A673 (cell line): ENCODE measurements at regions not wholly inside any gene's neighbourhood (a gene's known extent, or its start where the extent isn't known, plus 50 kb on each side); places are given as distances from the start of the nearest gene placed in this dataset.

Experiments used
- BruUV-seq: library from RNA; stranded (reverse); fragments of 400-500 nt; replicated peaks from 2 replicates; lab custom pipeline; 2021; lab: Mats Ljungman, UMichigan
- CTCF ChIA-PET: fragments of 300-600 bp; sonication (Branson Sonifier 250); formaldehyde crosslinking; loops from one replicate; lab custom pipeline; 2022; ENCODE audit warnings: antibody characterized with exemption; lab: Charles Lee
- POLR2A ChIA-PET: fragments of 300-600 bp; sonication (Branson Sonifier 250); formaldehyde crosslinking; loops from one replicate; lab custom pipeline; 2022; ENCODE audit warnings: antibody characterized with exemption; ENCODE audit not compliant: low non-redundant PET; lab: Charles Lee
- DNase-seq: peaks from one replicate; pipeline ENCODE4 v3.0.0-alpha.2; 2015; ENCODE audit warnings: low spot score
- H3K27ac ChIP-seq: fragments of 200-600 bp; sonication (generic); 2 replicates; pipeline ENCODE4 v1.5.1; 2016; ENCODE audit warnings: mixed run types, low read depth, mild to moderate bottlenecking, mixed read lengths, antibody characterized with exemption, low read length; ENCODE audit not compliant: poor library complexity, severe bottlenecking
- H3K27me3 ChIP-seq: fragments of 200-600 bp; sonication (generic); replicated peaks from 2 replicates; pipeline ENCODE4 v1.6.1; 2017; ENCODE audit warnings: mixed run types, low read depth, mild to moderate bottlenecking, mixed read lengths, antibody characterized with exemption, low read length; ENCODE audit not compliant: insufficient read depth, poor library complexity
- H3K36me3 ChIP-seq: fragments of 200-600 bp; sonication (generic); 2 replicates; pipeline ENCODE4 v1.6.1; 2016; ENCODE audit warnings: mixed run types, mild to moderate bottlenecking, mixed read lengths, antibody characterized with exemption, low read length; ENCODE audit not compliant: insufficient read depth, poor library complexity, severe bottlenecking
- H3K4me1 ChIP-seq: fragments of 200-600 bp; sonication (generic); 2 replicates; pipeline ENCODE4 v1.6.1; 2017; ENCODE audit warnings: mixed run types, mild to moderate bottlenecking, mixed read lengths, antibody characterized with exemption, low read length; ENCODE audit not compliant: insufficient read depth, poor library complexity, severe bottlenecking
- H3K4me3 ChIP-seq: fragments of 200-600 bp; sonication (generic); 2 replicates; pipeline ENCODE4 v1.5.1; 2016; ENCODE audit warnings: low read depth, mixed run types, mild to moderate bottlenecking, mixed read lengths, low read length; ENCODE audit not compliant: poor library complexity, severe bottlenecking
- H3K9me3 ChIP-seq: fragments of 200-600 bp; sonication (generic); 2 replicates; pipeline ENCODE4 v1.6.1; 2016; ENCODE audit warnings: mixed run types, low read depth, mild to moderate bottlenecking, mixed read lengths, antibody characterized with exemption, low read length; ENCODE audit not compliant: poor library complexity, severe bottlenecking
- EZH2 ChIP-seq: fragments of 200-600 bp; sonication (generic); IDR thresholded peaks from 2 replicates; pipeline ENCODE4 v1.6.1; 2017; ENCODE audit warnings: borderline replicate concordance, low read depth, mild to moderate bottlenecking, mixed read lengths, antibody characterized with exemption, low read length; ENCODE audit not compliant: poor library complexity, severe bottlenecking
- intact Hi-C: fragments of 100-400 bp; cut with micrococcal nuclease; formaldehyde crosslinking; loops from one replicate; pipeline ENCODE4 v1.10.0; 2022; ENCODE audit not compliant: unreplicated experiment
- TF ChIP-seq, protein P1 (sequence below): fragments of 300-800, 200-600 bp; sonication (generic); conservative IDR thresholded peaks from 2 replicates; pipeline ENCODE4 v1.5.1; 2017; ENCODE audit warnings: low read depth, mild to moderate bottlenecking, antibody characterized with exemption, low read length, moderate library complexity, mixed read lengths

DNA sequence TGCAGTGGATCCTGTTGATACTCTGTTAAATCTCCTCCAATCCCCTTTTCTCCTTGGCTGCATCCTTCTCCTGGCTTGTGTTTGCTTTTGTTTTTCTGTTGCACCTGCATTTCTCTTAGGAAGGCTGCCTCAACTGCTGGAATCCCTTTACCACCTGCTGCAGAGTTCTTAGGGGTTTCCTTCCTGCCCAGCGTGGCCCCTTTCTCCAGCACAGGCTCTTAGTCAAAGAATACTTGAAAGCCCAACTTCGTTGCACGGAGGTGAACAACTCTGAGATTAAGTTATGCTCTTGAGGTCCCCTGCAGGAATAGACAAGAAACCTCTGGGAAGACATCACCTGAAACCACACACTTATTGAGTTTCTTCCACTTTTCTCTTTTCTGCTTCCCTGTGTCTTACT, 121.6 kb upstream of the GRM7 start:
- no peaks in the 10 kb centered on the region for H3K36me3 ChIP-seq
- no peaks in the 10 kb centered on the region for H3K9me3 ChIP-seq
- CTCF ChIA-PET, result no interaction called here
- no peaks in the 10 kb centered on the region for H3K4me1 ChIP-seq
- no peaks in the 10 kb centered on the region for H3K27me3 ChIP-seq
- BruUV-seq, result no TSS peak
- no peak overlapping the region for H3K4me3 ChIP-seq
- intact Hi-C loops, result no loop called here
- TF ChIP-seq, protein P1, sequence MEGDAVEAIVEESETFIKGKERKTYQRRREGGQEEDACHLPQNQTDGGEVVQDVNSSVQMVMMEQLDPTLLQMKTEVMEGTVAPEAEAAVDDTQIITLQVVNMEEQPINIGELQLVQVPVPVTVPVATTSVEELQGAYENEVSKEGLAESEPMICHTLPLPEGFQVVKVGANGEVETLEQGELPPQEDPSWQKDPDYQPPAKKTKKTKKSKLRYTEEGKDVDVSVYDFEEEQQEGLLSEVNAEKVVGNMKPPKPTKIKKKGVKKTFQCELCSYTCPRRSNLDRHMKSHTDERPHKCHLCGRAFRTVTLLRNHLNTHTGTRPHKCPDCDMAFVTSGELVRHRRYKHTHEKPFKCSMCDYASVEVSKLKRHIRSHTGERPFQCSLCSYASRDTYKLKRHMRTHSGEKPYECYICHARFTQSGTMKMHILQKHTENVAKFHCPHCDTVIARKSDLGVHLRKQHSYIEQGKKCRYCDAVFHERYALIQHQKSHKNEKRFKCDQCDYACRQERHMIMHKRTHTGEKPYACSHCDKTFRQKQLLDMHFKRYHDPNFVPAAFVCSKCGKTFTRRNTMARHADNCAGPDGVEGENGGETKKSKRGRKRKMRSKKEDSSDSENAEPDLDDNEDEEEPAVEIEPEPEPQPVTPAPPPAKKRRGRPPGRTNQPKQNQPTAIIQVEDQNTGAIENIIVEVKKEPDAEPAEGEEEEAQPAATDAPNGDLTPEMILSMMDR, result no peak
- TF ChIP-seq EZH2, result no peak
- POLR2A ChIA-PET, result no interaction called here
- no peak overlapping the region for H3K27ac ChIP-seq
- DNase-seq, result no peak

DNA sequence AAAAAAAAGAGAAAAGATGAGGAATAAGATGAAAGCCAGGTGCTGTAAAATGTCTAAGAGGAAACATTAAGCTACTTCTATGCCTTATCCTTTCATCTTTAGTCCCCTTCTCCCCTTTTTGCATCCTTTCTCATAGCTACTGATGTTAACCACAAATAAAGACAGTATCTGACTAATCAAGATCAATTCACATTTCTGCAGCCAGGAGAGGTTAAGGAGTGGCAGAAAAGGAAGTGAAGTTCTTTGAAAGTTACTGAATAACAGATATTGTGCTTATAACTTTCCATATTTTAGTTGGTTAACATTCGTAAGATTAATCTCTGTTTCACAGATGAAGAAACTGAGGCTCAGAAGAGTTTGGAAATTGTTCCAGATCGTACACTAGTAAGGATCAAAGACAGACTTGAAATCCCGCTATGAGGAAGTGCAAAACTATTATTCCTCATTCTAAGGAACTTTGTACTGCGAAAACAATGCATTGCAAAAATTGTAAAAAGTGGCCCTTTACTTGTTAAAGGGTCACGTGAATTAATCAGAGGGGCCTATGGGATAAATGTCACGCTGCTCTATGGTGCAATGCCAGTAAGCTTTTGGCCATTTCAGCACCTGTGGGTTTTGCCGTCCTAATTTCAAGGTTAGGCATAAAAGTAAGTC, 117.7 kb upstream of the GRM7 start:
- no peaks in the 10 kb centered on the region for H3K36me3 ChIP-seq
- no peaks in the 10 kb centered on the region for H3K9me3 ChIP-seq
- no peaks in the 10 kb centered on the region for H3K4me1 ChIP-seq
- H3K4me3 ChIP-seq, result no peak overlapping the region
- no TSS peak for BruUV-seq
- DNase-seq, result no peak
- no peaks in the 10 kb centered on the region for H3K27me3 ChIP-seq
- intact Hi-C loops, result no loop called here
- POLR2A ChIA-PET, result no interaction called here
- no peak overlapping the region for H3K27ac ChIP-seq
- CTCF ChIA-PET, result no interaction called here
- TF ChIP-seq, protein P1, result no peak
- TF ChIP-seq EZH2, result no peak

DNA sequence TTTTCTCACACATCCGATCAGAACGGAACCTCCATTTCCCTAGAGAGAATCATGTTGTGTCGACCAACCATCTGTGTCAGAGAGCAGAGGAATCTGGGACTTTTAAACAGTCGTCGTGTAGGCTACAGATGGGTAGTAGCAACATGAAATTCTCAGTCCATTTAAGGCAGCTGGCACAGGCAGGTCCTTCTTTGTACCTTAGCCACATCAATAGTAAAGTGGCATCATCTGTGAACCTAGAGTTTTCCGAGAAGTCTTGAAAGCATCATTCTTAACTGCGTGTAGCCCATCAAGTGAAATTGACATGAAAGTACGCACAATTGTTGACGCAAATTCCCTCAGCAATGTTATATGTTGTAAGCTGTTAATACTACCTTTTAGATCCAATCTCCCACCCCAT, 114.5 kb upstream of the GRM7 start:
- intact Hi-C loops, result no loop called here
- BruUV-seq, result no TSS peak
- no peaks in the 10 kb centered on the region for H3K36me3 ChIP-seq
- no peak for DNase-seq
- H3K27me3 ChIP-seq, result no peaks in the 10 kb centered on the region
- H3K9me3 ChIP-seq, result no peaks in the 10 kb centered on the region
- no peak for TF ChIP-seq EZH2
- TF ChIP-seq, protein P1, result no peak
- ChIA-PET CTCF (no interaction called here), POLR2A (no interaction called here)
- H3K4me1 ChIP-seq, result no peaks in the 10 kb centered on the region
- H3K27ac ChIP-seq, result no peak overlapping the region
- H3K4me3 ChIP-seq, result no peak overlapping the region
